ENCODE measurements at regions not wholly inside any gene's neighbourhood (a gene's known extent, or its start where the extent isn't known, plus 50 kb on each side); places are given as distances from the start of the nearest gene placed in this dataset.

DNA sequence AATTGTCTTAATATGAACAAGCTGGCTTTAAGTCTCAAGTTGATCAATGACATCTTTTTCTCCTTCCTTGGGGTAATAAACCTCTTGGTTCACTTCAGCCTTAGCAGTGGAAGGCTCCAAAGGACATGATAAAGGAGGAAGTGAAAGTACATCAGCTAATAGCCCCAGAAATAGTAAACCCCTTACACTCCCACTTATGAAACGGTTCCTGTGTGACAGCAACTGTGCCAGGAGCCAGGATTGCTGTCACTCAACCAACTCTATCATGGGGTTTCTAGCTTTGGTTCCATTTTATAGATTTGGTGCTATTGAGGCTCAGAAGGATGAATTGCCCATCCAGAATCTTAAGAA is 216.7 kb downstream of the ABHD5 start:
- TF ChIP-seq POLR2A (IDR thresholded peaks at IDR 0.05) = no peak
- TF ChIP-seq, protein P1, sequence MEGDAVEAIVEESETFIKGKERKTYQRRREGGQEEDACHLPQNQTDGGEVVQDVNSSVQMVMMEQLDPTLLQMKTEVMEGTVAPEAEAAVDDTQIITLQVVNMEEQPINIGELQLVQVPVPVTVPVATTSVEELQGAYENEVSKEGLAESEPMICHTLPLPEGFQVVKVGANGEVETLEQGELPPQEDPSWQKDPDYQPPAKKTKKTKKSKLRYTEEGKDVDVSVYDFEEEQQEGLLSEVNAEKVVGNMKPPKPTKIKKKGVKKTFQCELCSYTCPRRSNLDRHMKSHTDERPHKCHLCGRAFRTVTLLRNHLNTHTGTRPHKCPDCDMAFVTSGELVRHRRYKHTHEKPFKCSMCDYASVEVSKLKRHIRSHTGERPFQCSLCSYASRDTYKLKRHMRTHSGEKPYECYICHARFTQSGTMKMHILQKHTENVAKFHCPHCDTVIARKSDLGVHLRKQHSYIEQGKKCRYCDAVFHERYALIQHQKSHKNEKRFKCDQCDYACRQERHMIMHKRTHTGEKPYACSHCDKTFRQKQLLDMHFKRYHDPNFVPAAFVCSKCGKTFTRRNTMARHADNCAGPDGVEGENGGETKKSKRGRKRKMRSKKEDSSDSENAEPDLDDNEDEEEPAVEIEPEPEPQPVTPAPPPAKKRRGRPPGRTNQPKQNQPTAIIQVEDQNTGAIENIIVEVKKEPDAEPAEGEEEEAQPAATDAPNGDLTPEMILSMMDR (IDR thresholded peaks at IDR 0.05) = no peak
